DOHH2 (cell line): ENCODE measurements at regions not wholly inside any gene's neighbourhood (a gene's known extent, or its start where the extent isn't known, plus 50 kb on each side); places are given as distances from the start of the nearest gene placed in this dataset.

Experiments used
- H3F3A ChIP-seq: fragments of 200-600 bp; sonication (generic), shearing (Covaris generic); 2 replicates; pipeline ENCODE4 v1.6.0; 2016; ENCODE audit warnings: antibody characterized with exemption, mild to moderate bottlenecking; ENCODE audit not compliant: control insufficient read depth, insufficient read depth
- H3K27ac ChIP-seq: fragments of 200-600 bp; sonication (generic); 2 replicates; pipeline ENCODE4 v1.5.1; 2014; ENCODE audit warnings: low read depth, mild to moderate bottlenecking, low read length, moderate library complexity
- H3K27me3 ChIP-seq: fragments of 200-600 bp; sonication (generic); 2 replicates; pipeline ENCODE4 v1.6.1; 2014; ENCODE audit warnings: mild to moderate bottlenecking, low read length, mixed read lengths; ENCODE audit not compliant: control insufficient read depth
- H3K36me3 ChIP-seq: fragments of 200-600 bp; sonication (generic); 2 replicates; pipeline ENCODE4 v1.6.1; 2014; ENCODE audit warnings: mild to moderate bottlenecking, low read length, moderate library complexity, mixed read lengths; ENCODE audit not compliant: control insufficient read depth
- H3K4me1 ChIP-seq: fragments of 200-600 bp; sonication (generic); 2 replicates; pipeline ENCODE4 v1.6.1; 2014; ENCODE audit warnings: mild to moderate bottlenecking, low read length, mixed read lengths; ENCODE audit not compliant: control insufficient read depth
- H3K4me2 ChIP-seq: fragments of 200-600 bp; sonication (generic); 2 replicates; pipeline ENCODE4 v1.6.0; 2014; ENCODE audit warnings: mild to moderate bottlenecking, low read length, moderate library complexity
- H3K4me3 ChIP-seq: fragments of 200-600 bp; sonication (generic); 2 replicates; pipeline ENCODE4 v1.5.1; 2014; ENCODE audit warnings: mild to moderate bottlenecking, low read length, mixed read lengths
- H3K79me2 ChIP-seq: fragments of 200-600 bp; sonication (generic); 2 replicates; pipeline ENCODE4 v1.6.1; 2014; ENCODE audit warnings: mild to moderate bottlenecking, low read length, mixed read lengths; ENCODE audit not compliant: control insufficient read depth
- H3K9me2 ChIP-seq: fragments of 200-600 bp; sonication (generic); replicated peaks from 2 replicates; pipeline ENCODE4 v1.6.1; 2014; ENCODE audit warnings: mild to moderate bottlenecking, low read length, mixed read lengths; ENCODE audit not compliant: control insufficient read depth
- H3K9me3 ChIP-seq: fragments of 200-600 bp; sonication (generic); 2 replicates; pipeline ENCODE4 v1.6.1; 2014; ENCODE audit warnings: antibody characterized with exemption, low read length, mixed read lengths; ENCODE audit not compliant: control insufficient read depth, insufficient read depth
- H4K20me1 ChIP-seq: fragments of 200-600 bp; sonication (generic); 2 replicates; pipeline ENCODE4 v1.6.0; 2014; ENCODE audit warnings: low read depth, mild to moderate bottlenecking, antibody characterized with exemption, low read length, moderate library complexity; ENCODE audit not compliant: control insufficient read depth, insufficient read depth
- CTCF ChIP-seq: fragments of 200-600 bp; sonication (generic); IDR thresholded peaks from one replicate; pipeline ENCODE4 v1.5.1; 2014; ENCODE audit warnings: antibody characterized with exemption, mild to moderate bottlenecking, low read depth, low read length; ENCODE audit not compliant: poor library complexity, severe bottlenecking
- EZH2phosphoT487 ChIP-seq: fragments of 200-600 bp; sonication (generic); IDR thresholded peaks from 2 replicates; pipeline ENCODE4 v1.6.1; 2017; ENCODE audit warnings: borderline replicate concordance, mild to moderate bottlenecking, antibody characterized with exemption, low read length, moderate library complexity, mixed read lengths

GRCh38 chr14:97709552-97709951 is 912.4 kb downstream of the VRK1 start:
- Histone ChIP-seq H3F3A (no peaks in the 10 kb centered on the region), H4K20me1 (no peaks in the 10 kb centered on the region), H3K79me2 (no peaks in the 10 kb centered on the region), H3K4me3 (no peak overlapping the region), H3K4me1 (no peaks in the 10 kb centered on the region), H3K9me3 (no peaks in the 10 kb centered on the region; the same call in 1 of the 2 replicates), H3K36me3 (no peaks in the 10 kb centered on the region), H3K27me3 (no peaks in the 10 kb centered on the region), H3K27ac (no peak overlapping the region), H3K9me2 (no peaks in the 10 kb centered on the region), H3K4me2 (no peak overlapping the region)
- TF ChIP-seq CTCF (no peak), EZH2phosphoT487 (no peak)

DNA sequence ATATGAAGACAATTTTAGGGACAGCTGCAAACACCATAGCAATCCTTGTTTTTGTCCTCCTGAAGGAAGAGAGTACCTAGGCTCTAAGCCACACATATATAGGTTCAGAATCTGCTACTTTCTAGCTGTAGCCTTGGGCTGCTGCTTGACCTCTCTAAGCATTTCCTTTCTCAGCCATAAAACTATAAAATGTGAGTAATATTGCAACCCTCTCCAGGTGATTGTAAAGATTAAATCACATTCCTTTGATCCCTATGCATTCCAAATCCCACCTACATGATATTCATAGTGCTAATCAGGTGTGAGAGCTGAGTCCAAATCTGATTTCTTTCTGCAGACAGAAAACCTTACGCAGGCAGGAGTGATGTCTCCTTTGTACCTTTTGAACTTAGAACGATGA is 913.5 kb downstream of the VRK1 start:
- no peak overlapping the region for H3K27ac ChIP-seq
- no peaks in the 10 kb centered on the region for H4K20me1 ChIP-seq
- no peaks in the 10 kb centered on the region for H3K4me1 ChIP-seq
- TF ChIP-seq CTCF (no peak), EZH2phosphoT487 (no peak)
- H3K4me2 ChIP-seq, result no peak overlapping the region
- no peaks in the 10 kb centered on the region for H3K27me3 ChIP-seq
- no peaks in the 10 kb centered on the region for H3K36me3 ChIP-seq
- H3K9me2 ChIP-seq, result no peaks in the 10 kb centered on the region
- H3F3A ChIP-seq, result no peaks in the 10 kb centered on the region
- no peak overlapping the region for H3K4me3 ChIP-seq
- H3K79me2 ChIP-seq, result no peaks in the 10 kb centered on the region
- H3K9me3 ChIP-seq, result no peaks in the 10 kb centered on the region; the same call in 1 of the 2 replicates

DNA sequence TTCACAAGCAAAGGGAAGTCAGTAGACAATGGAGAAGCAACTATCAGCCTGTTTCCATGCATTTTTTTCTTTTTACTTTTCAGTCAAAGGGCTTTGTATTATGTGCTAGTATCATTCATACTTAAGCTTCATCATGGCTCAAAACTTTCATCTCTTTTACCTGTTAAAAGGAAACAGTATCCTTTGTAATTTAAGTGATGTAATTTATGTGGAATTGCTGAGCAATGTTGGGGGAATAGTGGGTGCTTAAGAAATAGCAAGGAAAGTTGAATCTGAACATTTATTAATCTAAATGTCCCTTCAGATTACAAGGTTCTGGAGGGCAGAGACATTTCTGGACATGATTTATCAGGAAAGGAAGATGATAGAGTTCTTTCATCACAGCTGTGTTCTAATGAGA is 915.3 kb downstream of the VRK1 start:
- H3K9me2 ChIP-seq, result no peaks in the 10 kb centered on the region
- H3K36me3 ChIP-seq, result no peaks in the 10 kb centered on the region
- no peaks in the 10 kb centered on the region; the same call in 1 of the 2 replicates for H3K9me3 ChIP-seq
- H3K4me1 ChIP-seq, result no peaks in the 10 kb centered on the region
- no peak for TF ChIP-seq EZH2phosphoT487
- no peak for TF ChIP-seq CTCF
- H3F3A ChIP-seq, result no peaks in the 10 kb centered on the region
- H3K4me3 ChIP-seq, result no peak overlapping the region
- no peaks in the 10 kb centered on the region for H3K27me3 ChIP-seq
- H3K4me2 ChIP-seq, result no peak overlapping the region
- no peaks in the 10 kb centered on the region for H3K79me2 ChIP-seq
- no peaks in the 10 kb centered on the region for H4K20me1 ChIP-seq
- no peak overlapping the region for H3K27ac ChIP-seq

- no peaks in the 10 kb centered on the region for H3F3A ChIP-seq
- no peak for TF ChIP-seq EZH2phosphoT487
- TF ChIP-seq CTCF, result no peak
- H3K9me3 ChIP-seq, result no peaks in the 10 kb centered on the region; the same call in 1 of the 2 replicates
- no peaks in the 10 kb centered on the region for H3K79me2 ChIP-seq
- no peaks in the 10 kb centered on the region for H3K36me3 ChIP-seq
- H3K9me2 ChIP-seq, result no peaks in the 10 kb centered on the region
- no peak overlapping the region for H3K4me3 ChIP-seq
- no peaks in the 10 kb centered on the region for H4K20me1 ChIP-seq
- H3K27ac ChIP-seq, result no peak overlapping the region
- no peaks in the 10 kb centered on the region for H3K27me3 ChIP-seq
- no peak overlapping the region for H3K4me2 ChIP-seq
- H3K4me1 ChIP-seq, result no peaks in the 10 kb centered on the region
These were observed 915.8 kb downstream of the VRK1 start for GRCh38 chr14:97713023-97713422.
